LNCaP clone FGC (cell line): ENCODE measurements at regions not wholly inside any gene's neighbourhood (a gene's known extent, or its start where the extent isn't known, plus 50 kb on each side); places are given as distances from the start of the nearest gene placed in this dataset.

Experiments used
- DNase-seq: peaks from one replicate; pipeline ENCODE4 v3.0.0-alpha.2; 2011; ENCODE audit warnings: low read depth
- H3K4me3 ChIP-seq: 2 replicates; pipeline ENCODE4 v1.5.1; 2011; ENCODE audit warnings: mild to moderate bottlenecking, low read depth, low read length, control low read depth
- CTCF ChIP-seq: IDR thresholded peaks from 2 replicates; pipeline ENCODE4 v1.5.1; 2012; ENCODE audit warnings: mild to moderate bottlenecking; ENCODE audit not compliant: control insufficient read depth, insufficient read depth; ENCODE audit errors: extremely low read depth

GRCh38 chr11:116387641-116388040, 385.1 kb downstream of the BUD13 start:
- no peak overlapping the region for H3K4me3 ChIP-seq
- TF ChIP-seq CTCF, result no peak

GRCh38 chr11:116386118-116386699, 386.6 kb downstream of the BUD13 start:
- DNase-seq, result no peak
- no peak for TF ChIP-seq CTCF
- no peak overlapping the region for H3K4me3 ChIP-seq

More at GRCh38 chr11:116387641-116388040, 385.1 kb downstream of the BUD13 start:
- no peak for DNase-seq

GRCh38 chr11:116384876-116385275, 387.9 kb downstream of the BUD13 start:
- no peak for DNase-seq
- no peak for TF ChIP-seq CTCF

GRCh38 chr11:116384407-116384806, 388.4 kb downstream of the BUD13 start:
- no peak for DNase-seq
- no peak for TF ChIP-seq CTCF
- no peak overlapping the region for H3K4me3 ChIP-seq

More at GRCh38 chr11:116384876-116385275, 387.9 kb downstream of the BUD13 start:
- no peak overlapping the region for H3K4me3 ChIP-seq

- no peak for DNase-seq
- H3K4me3 ChIP-seq, result no peak overlapping the region
Measured at GRCh38 chr11:116379185-116379828, 393.5 kb downstream of the BUD13 start.

GRCh38 chr11:116376547-116376946, 396.2 kb downstream of the BUD13 start:
- TF ChIP-seq CTCF, result no peak
- DNase-seq, result no peak

More at GRCh38 chr11:116379185-116379828, 393.5 kb downstream of the BUD13 start:
- no peak for TF ChIP-seq CTCF

More at GRCh38 chr11:116376547-116376946, 396.2 kb downstream of the BUD13 start:
- H3K4me3 ChIP-seq, result no peak overlapping the region
